ENCODE measurements at regions not wholly inside any gene's neighbourhood (a gene's known extent, or its start where the extent isn't known, plus 50 kb on each side); places are given as distances from the start of the nearest gene placed in this dataset.

GRCh38 chr6:170057961-170058877 is 232.7 kb downstream of the DLL1 start:
- no peak for TF ChIP-seq CTCF (IDR thresholded peaks at IDR 0.05)
- no peak for TF ChIP-seq POLR2A (IDR thresholded peaks at IDR 0.05; ENCODE audit: low read depth)
- no peak for TF ChIP-seq EP300 (IDR thresholded peaks at IDR 0.05)
- no peak for TF ChIP-seq POLR2AphosphoS5 (IDR thresholded peaks at IDR 0.05)

All from esophagus muscularis mucosa (tissue), 4 donors.